ENCODE measurements at regions not wholly inside any gene's neighbourhood (a gene's known extent, or its start where the extent isn't known, plus 50 kb on each side); places are given as distances from the start of the nearest gene placed in this dataset.

DNA sequence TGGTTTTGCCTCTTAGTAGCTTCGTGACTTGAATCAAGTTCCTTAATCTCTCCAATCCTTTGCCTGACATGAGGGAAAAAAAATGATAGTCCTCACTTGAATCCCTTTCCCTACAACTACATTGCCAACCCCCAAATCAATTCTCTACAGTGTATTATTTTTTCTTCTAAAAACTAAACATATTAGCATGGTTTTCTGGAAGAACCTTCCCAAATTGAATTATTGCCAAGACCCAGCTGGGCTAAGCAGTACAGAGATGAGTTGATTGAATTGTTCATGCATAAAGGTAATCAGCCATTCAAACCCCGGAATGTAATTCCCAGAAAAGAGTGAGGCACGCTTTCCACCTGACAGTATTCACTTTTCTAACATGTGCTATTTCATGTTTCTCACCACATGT is 155.6 kb upstream of the AGR3 start:
- no peak for DNase-seq
- Histone ChIP-seq H3K4me1 (peaks cover 27 to 40% (median 36%) of the 10 kb centered on the region in 4 donors), H3K36me3 (no peaks in the 10 kb centered on the region), H3K27me3 (no peaks in the 10 kb centered on the region), H3K4me3 (no peak overlapping the region), H3K9me3 (no peaks in the 10 kb centered on the region), H3K27ac (no peak overlapping the region)
- WGBS, 2 donors: 95 to 97% methylated on average over 3 of the region's 3 CpGs
- ATAC-seq (ENCODE audit: low FRiP score in 2 of 2): no peak
- no peak for TF ChIP-seq POLR2A (IDR thresholded peaks at IDR 0.05)
- no peak for TF ChIP-seq POLR2AphosphoS5 (IDR thresholded peaks at IDR 0.05)
- TF ChIP-seq CTCF (IDR thresholded peaks at IDR 0.05): no peak
- no peak for TF ChIP-seq EP300 (IDR thresholded peaks at IDR 0.05)

- H3K27ac ChIP-seq: no peak overlapping the region
These were observed 156.5 kb upstream of the AGR3 start for GRCh38 chr7:17038160-17038782.

DNA sequence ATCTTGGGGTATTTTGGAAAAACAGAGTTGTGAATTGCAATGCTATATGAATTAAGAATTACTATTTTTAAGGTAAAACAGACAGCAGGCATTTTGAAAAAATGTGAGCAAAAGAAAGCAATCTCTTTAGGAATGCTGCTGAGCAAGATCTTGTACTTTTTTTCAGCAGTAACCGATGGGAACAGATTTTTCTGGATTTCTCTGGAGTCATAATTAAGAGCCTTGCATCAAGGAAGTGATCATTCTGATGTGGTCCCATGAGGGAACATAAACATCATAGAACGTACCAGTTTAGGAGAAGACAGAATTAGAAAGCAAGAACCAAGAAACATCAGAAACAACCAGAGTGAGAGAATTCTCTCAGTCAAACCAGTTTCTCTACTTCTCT is 157.0 kb upstream of the AGR3 start:
- WGBS, 2 donors: 59 to 63% methylated on average over 2 of the region's 2 CpGs
- Histone ChIP-seq H3K36me3 (no peaks in the 10 kb centered on the region), H3K4me3 (no peak overlapping the region), H3K4me1 (peaks cover 33 to 52% (median 45%) of the 10 kb centered on the region in 4 donors), H3K9me3 (no peaks in the 10 kb centered on the region), H3K27ac (peak overlapping the region in 1 of 4 donors; percentile 31), H3K27me3 (no peaks in the 10 kb centered on the region)
- ATAC-seq (ENCODE audit: low FRiP score in 2 of 2) (no peak), DNase-seq (no peak)
- TF ChIP-seq POLR2A (IDR thresholded peaks at IDR 0.05): no peak
- no peak for TF ChIP-seq CTCF (IDR thresholded peaks at IDR 0.05)
- no peak for TF ChIP-seq POLR2AphosphoS5 (IDR thresholded peaks at IDR 0.05)
- TF ChIP-seq EP300 (IDR thresholded peaks at IDR 0.05): no peak

More at GRCh38 chr7:17038160-17038782, 156.5 kb upstream of the AGR3 start:
- TF ChIP-seq CTCF (IDR thresholded peaks at IDR 0.05): no peak
- TF ChIP-seq EP300 (IDR thresholded peaks at IDR 0.05): no peak
- TF ChIP-seq POLR2AphosphoS5 (IDR thresholded peaks at IDR 0.05): no peak
- TF ChIP-seq POLR2A (IDR thresholded peaks at IDR 0.05): no peak
- WGBS, 2 donors: 70 to 80% methylated on average over 3 of the region's 3 CpGs
- no peaks in the 10 kb centered on the region for H3K9me3 ChIP-seq
- ATAC-seq (ENCODE audit: low FRiP score in 2 of 2) (no peak), DNase-seq (no peak)
- no peaks in the 10 kb centered on the region for H3K36me3 ChIP-seq
- H3K4me3 ChIP-seq: no peak overlapping the region
- H3K27me3 ChIP-seq: no peaks in the 10 kb centered on the region
- peaks cover 33 to 48% (median 43%) of the 10 kb centered on the region in 4 donors for H3K4me1 ChIP-seq

DNA sequence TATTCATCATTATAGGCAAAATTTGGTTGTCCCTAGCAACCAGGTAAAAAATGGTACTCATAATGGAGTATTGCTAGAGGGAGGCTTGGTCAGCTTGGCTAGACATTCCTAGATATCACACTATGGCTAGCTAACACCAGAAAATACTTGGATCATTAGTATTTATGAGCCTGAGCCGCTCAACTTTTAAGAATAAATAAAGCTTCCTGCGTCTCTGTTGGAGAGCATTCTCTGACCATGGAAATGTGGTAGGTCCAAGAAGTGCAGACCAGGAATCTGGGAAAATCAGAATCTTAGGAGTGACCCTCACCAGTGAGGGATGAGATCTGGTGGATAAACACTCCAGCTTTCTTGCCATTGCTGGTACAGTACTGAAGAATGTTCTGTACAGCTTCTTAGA is 157.6 kb upstream of the AGR3 start:
- no peak for DNase-seq
- Histone ChIP-seq H3K9me3 (no peaks in the 10 kb centered on the region), H3K4me3 (no peak overlapping the region), H3K27ac (peak overlapping the region in 1 of 4 donors; percentile 31), H3K4me1 (peaks cover 33 to 58% (median 50%) of the 10 kb centered on the region in 4 donors), H3K27me3 (no peaks in the 10 kb centered on the region), H3K36me3 (no peaks in the 10 kb centered on the region)
- TF ChIP-seq POLR2A (IDR thresholded peaks at IDR 0.05) (no peak), CTCF (IDR thresholded peaks at IDR 0.05) (no peak), POLR2AphosphoS5 (IDR thresholded peaks at IDR 0.05) (no peak), EP300 (IDR thresholded peaks at IDR 0.05) (no peak)
- WGBS, 2 donors: 68 to 92% methylated on average over 2 of the region's 2 CpGs
- no peak for ATAC-seq (ENCODE audit: low FRiP score in 2 of 2)

DNA sequence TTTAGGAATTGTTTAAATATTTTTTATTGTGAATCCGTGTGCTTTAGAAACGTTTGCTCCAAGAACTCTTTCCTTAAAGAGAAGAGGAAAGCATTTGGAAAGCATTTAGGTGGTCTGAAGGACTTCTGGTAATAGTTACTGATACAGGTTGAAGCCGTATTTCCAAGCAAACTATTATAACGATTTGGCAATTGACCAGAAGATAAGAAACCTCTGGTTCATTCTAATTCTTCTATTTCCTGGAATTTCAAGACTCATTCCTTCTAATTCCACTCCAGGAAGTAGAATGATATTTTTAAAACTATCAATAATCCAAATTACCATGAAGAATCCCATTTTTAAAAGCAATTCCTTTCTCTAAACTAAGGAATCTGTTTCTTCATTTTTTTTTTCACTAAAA is 158.9 kb upstream of the AGR3 start:
- peaks cover 33 to 59% (median 51%) of the 10 kb centered on the region in 4 donors for H3K4me1 ChIP-seq
- peak overlapping the region; percentile 1 to 64 (median 54) for H3K27ac ChIP-seq
- no peak for ATAC-seq (ENCODE audit: low FRiP score in 2 of 2)

More for the DNA sequence above, 158.9 kb upstream of the AGR3 start:
- TF ChIP-seq EP300 (IDR thresholded peaks at IDR 0.05) (no peak), POLR2A (IDR thresholded peaks at IDR 0.05) (no peak), POLR2AphosphoS5 (IDR thresholded peaks at IDR 0.05) (no peak), CTCF (IDR thresholded peaks at IDR 0.05) (no peak)
- Histone ChIP-seq H3K36me3 (no peaks in the 10 kb centered on the region), H3K4me3 (no peak overlapping the region), H3K27me3 (no peaks in the 10 kb centered on the region), H3K9me3 (no peaks in the 10 kb centered on the region)
- DNase-seq: no peak
- 37 to 47% methylated on average over 4 of the region's 4 CpGs for WGBS, 2 donors
